LoVo (cell line): ENCODE measurements at regions not wholly inside any gene's neighbourhood (a gene's known extent, or its start where the extent isn't known, plus 50 kb on each side); places are given as distances from the start of the nearest gene placed in this dataset.
"Not testable (repeated sequence)": the region's sequence is repeated elsewhere in the genome, so short reads cannot be mapped to it uniquely, and the experiment has no call there.

Source experiments
- DNase-seq: peaks from one replicate; pipeline ENCODE4 v3.0.0-alpha.2; 2016; ENCODE audit warnings: low spot score

GRCh38 chr9:6103911-6104310, 88.5 kb upstream of the RANBP6 start:
- DNase-seq, result not testable (repeated sequence)

DNA sequence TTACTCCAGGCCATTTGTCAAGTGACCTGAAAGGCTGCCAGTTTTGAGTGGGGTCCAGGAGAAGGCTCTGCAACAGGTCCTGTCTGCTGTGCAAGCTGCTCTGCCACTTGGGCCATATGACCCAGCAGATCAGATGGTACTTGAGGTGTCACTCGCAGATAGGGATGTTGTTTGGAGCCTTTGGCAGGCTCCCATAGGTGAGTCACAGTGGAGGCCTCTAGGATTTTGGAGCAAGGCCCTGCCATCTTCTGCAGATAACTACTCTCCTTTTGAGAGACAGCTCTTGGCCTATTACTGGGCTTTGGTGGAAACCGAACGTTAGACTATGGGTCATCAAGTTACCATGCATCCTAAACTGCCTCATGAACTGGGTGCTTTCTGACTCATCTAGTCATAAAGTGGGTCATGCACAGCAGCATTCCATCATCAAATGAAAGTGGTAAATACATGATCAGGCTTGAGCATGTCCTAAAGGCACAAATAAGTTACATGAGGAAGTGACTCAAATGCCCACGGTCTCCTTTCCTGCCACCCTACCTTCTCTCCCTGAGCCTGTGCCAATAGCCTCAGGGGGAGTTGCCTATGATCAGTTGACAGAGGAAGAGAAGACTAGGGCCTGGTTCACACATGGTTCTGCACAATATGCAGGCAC, 87.0 kb upstream of the RANBP6 start:
- peak; percentile 46 for DNase-seq

GRCh38 chr9:6101725-6102124, 86.3 kb upstream of the RANBP6 start:
- not testable (repeated sequence) for DNase-seq

GRCh38 chr9:6099346-6099745, 83.9 kb upstream of the RANBP6 start:
- not testable (repeated sequence) for DNase-seq

- no peak for DNase-seq
Measured at GRCh38 chr9:6098431-6098830, 83.0 kb upstream of the RANBP6 start.

GRCh38 chr9:6096821-6097220, 81.4 kb upstream of the RANBP6 start:
- no peak for DNase-seq

DNA sequence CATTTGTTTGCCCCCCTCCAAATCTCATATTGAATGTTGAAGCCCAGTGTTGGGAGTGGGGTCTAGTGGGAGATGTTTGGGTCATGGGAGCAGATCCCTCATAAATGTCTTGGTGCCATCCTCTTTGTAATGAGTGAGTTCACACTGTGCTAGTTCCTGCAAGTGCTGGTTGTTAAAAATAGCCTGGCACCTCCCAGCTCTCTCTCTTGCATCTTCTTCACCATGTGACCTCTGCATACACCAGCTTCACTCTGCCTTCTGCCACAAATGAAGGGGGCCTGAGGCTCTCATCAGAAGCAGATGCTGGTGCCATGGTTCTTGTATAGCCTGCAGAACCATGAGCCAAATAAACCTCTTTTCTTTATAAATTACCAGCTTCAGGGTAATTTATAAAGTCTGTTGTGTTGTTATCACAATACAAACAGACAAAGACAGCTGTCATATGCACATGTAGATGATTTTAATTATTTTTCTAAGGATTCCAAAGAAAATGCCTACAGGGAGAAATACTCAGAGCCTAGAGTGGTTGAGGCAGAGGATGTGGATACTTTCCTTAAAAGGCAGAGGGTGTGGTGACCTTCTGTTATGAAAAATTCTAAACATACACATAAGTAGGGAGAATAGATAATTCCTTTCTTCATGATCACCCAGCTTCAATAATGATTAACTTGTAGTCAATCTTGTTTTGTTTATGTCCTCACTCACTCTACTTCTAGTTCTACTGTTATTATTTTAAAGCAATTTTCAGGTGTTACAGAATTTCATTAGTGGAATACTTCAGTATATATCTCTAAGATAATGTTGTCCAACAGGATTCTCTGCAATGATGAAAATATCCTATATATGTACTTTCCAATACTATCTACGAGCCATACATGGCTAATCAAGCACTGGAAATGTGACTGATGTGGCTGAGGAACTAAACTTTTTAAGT, 75.1 kb upstream of the RANBP6 start:
- no peak for DNase-seq

DNA sequence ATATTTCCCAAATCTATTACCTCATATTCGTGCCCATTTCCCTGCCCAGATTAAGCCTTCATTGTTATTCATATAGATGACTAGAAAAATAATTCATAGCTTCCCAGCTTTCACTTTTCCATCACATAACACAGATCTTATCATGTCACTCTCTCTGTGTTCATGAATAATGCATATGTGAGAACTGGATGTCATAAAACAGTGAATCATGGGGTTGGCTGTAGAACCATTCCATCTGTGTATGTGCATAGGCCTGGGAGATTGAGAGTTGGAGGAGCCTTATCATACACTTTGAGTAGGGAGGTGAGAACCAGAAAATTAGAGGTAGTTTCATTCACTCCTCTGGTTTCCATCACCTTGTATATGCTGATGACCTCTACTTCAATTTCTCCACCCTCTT, 73.9 kb upstream of the RANBP6 start:
- DNase-seq, result no peak

GRCh38 chr9:6086006-6086655, 70.7 kb upstream of the RANBP6 start:
- DNase-seq, result no peak

GRCh38 chr9:6080154-6080716, 64.8 kb upstream of the RANBP6 start:
- peak; percentile 89 for DNase-seq

DNA sequence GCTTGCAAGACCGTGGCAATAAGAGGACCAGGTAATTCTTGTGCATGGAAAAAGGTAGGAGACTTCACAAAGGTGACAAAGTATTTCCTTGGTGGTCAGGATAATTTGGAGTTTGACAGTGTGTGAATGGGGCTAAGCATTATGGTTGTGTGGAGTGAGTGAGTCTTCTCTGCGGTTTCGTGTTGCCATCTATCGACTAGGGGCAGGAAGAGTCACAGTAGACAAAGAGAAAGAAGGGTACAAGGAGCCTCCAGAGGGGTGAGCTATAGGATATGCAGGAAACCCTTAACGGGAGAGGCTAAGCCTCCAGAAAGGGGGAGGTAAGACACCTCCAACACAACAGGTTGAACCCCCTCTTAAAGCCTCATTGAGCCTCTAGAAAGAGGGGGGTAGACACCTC, 64.0 kb upstream of the RANBP6 start:
- DNase-seq, result no peak

DNA sequence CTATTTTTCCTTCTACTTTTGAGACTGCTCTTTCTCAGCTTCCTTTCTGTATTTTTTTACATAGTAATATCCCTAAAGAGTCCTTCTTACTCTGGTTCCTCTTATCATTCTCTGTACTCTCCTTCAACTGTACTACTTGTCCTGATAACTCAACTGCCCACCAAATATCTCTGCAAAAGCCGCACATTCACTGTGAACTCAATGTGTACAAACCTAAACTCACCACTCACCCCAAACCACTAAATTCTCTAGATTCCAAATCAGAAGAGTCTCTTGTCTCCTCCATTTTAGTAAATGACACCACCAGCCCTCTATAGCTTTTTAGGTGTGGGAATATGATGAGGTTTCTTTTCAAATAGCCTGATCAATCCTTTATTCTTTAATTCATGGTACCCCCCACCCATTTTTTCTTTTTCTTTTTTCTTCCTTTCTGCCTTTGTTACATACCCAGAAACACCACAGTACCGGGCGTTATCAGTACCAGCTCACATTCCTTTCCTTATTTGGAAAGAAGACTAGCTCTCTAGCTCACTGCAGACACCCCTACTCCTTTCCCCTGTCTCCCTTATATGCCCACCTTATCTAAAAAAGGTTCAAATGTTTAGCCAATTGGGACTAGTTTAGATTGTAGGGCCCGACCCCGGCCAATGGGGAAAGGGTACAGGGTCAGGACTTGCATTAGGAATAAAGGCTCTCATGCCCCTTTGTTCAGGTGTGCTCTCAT, 63.1 kb upstream of the RANBP6 start:
- no peak for DNase-seq

GRCh38 chr9:6076851-6077250, 61.4 kb upstream of the RANBP6 start:
- DNase-seq, result no peak

- DNase-seq, result no peak
Measured at GRCh38 chr9:6073731-6074130, 58.3 kb upstream of the RANBP6 start.

- no peak for DNase-seq
Measured at GRCh38 chr9:6072865-6073264, 57.4 kb upstream of the RANBP6 start.

- no peak for DNase-seq
Measured at GRCh38 chr9:6072453-6072852, 57.0 kb upstream of the RANBP6 start.

GRCh38 chr9:6068983-6069382, 53.6 kb upstream of the RANBP6 start:
- DNase-seq, result no peak

DNA sequence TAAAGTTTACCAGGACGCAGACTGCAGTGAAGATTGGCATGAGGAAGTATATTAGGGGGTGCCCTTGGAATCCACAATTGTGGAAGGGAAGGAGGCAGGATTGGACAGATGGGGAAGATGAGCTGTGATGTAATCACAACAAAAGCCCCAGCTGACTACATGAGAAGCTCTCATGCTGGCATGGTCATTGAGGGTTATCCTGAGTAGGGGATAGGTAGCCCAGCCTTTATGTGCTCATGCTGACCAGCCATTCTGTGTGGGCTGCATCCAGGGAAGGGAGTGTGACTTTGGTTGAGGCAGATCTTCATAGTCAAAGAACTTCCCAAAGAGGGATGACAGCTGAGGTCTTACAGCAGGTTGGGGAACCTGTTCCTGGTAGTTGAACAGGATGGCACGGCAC, 52.0 kb upstream of the RANBP6 start:
- DNase-seq, result no peak
